Adrenal gland (tissue), 5 donors: ENCODE measurements at regions not wholly inside any gene's neighbourhood (a gene's known extent, or its start where the extent isn't known, plus 50 kb on each side); places are given as distances from the start of the nearest gene placed in this dataset.

Experiments used
- POLR2A ChIP-seq, 2 donors: fragments of 450-650 bp; IDR thresholded peaks; one replicate each; pipeline ENCODE4 v1.6.1; 2017; ENCODE audit warnings: antibody characterized with exemption in 2 of 2, mild to moderate bottlenecking in 2 of 2, moderate library complexity in 1 of 2
- TF ChIP-seq, protein P1 (sequence below), 6 experiments: fragments of 450-650 bp in 4 of 6; fragments of 200-600 bp in 2 of 6; sonication (generic) in 1 of 6; IDR thresholded peaks; 1 replicate in 5 of 6; 2 replicates in 1 of 6; pipeline versions ENCODE4 v1.5.1 to v1.8.0; 2016 to 2021; ENCODE audit warnings: antibody characterized with exemption in 6 of 6, mild to moderate bottlenecking in 2 of 6, moderate library complexity in 1 of 6
- donor health status: DM: no; HTN: no; CAD: no.

GRCh38 chr5:23400951-23401350 lies 106.5 kb upstream of the PRDM9 start:
- TF ChIP-seq, protein P1, sequence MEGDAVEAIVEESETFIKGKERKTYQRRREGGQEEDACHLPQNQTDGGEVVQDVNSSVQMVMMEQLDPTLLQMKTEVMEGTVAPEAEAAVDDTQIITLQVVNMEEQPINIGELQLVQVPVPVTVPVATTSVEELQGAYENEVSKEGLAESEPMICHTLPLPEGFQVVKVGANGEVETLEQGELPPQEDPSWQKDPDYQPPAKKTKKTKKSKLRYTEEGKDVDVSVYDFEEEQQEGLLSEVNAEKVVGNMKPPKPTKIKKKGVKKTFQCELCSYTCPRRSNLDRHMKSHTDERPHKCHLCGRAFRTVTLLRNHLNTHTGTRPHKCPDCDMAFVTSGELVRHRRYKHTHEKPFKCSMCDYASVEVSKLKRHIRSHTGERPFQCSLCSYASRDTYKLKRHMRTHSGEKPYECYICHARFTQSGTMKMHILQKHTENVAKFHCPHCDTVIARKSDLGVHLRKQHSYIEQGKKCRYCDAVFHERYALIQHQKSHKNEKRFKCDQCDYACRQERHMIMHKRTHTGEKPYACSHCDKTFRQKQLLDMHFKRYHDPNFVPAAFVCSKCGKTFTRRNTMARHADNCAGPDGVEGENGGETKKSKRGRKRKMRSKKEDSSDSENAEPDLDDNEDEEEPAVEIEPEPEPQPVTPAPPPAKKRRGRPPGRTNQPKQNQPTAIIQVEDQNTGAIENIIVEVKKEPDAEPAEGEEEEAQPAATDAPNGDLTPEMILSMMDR (IDR thresholded peaks at IDR 0.05) = no peak
- TF ChIP-seq POLR2A (IDR thresholded peaks at IDR 0.05) = no peak
